GM18507 (cell line): ENCODE measurements at regions not wholly inside any gene's neighbourhood (a gene's known extent, or its start where the extent isn't known, plus 50 kb on each side); places are given as distances from the start of the nearest gene placed in this dataset.
"Not testable (repeated sequence)": the region's sequence is repeated elsewhere in the genome, so short reads cannot be mapped to it uniquely, and the experiment has no call there.

ENCODE experiments used
- DNase-seq: peaks from one replicate; pipeline ENCODE4 v3.0.0; 2011; ENCODE audit warnings: low read depth; ENCODE audit not compliant: insufficient read length; ENCODE audit errors: extremely low spot score
- FAIRE-seq: peaks from 2 replicates; lab custom pipeline; 2011; peaks lifted over from hg19 to GRCh38; lab: Jason Lieb, UNC

- not testable (repeated sequence) for FAIRE-seq
Measured at GRCh38 chr4:115179438-115180062, 66.1 kb upstream of the NDST4 start.

GRCh38 chr4:115178687-115179086 is 65.3 kb upstream of the NDST4 start:
- DNase-seq, FAIRE-seq: not testable (repeated sequence)

More at GRCh38 chr4:115179438-115180062, 66.1 kb upstream of the NDST4 start:
- DNase-seq = not testable (repeated sequence)

GRCh38 chr4:115171220-115171619 is 57.8 kb upstream of the NDST4 start:
- DNase-seq (no peak), FAIRE-seq (no peak)

GRCh38 chr4:115165503-115165902 is 52.1 kb upstream of the NDST4 start:
- DNase-seq = no peak
- FAIRE-seq = no peak
